HL-60 (cell line): ENCODE measurements at regions not wholly inside any gene's neighbourhood (a gene's known extent, or its start where the extent isn't known, plus 50 kb on each side); places are given as distances from the start of the nearest gene placed in this dataset.

Experiments
- GABPA ChIP-seq: IDR thresholded peaks from 2 replicates; pipeline ENCODE4 v1.6.1; 2012; ENCODE audit warnings: low read depth
- SPI1 ChIP-seq: IDR thresholded peaks from 2 replicates; pipeline ENCODE4 v1.6.1; 2012; ENCODE audit warnings: low read depth, mild to moderate bottlenecking, borderline replicate concordance
- TF ChIP-seq, protein P1 (sequence below): IDR thresholded peaks from one replicate; pipeline ENCODE4 v1.5.1; 2011; ENCODE audit warnings: low read length, control low read depth, inconsistent platforms; ENCODE audit not compliant: insufficient read depth
- TF ChIP-seq, protein P2 (sequence below): IDR thresholded peaks from 2 replicates; pipeline ENCODE4 v1.6.1; 2012; ENCODE audit warnings: low read depth; ENCODE audit not compliant: insufficient replicate concordance

DNA sequence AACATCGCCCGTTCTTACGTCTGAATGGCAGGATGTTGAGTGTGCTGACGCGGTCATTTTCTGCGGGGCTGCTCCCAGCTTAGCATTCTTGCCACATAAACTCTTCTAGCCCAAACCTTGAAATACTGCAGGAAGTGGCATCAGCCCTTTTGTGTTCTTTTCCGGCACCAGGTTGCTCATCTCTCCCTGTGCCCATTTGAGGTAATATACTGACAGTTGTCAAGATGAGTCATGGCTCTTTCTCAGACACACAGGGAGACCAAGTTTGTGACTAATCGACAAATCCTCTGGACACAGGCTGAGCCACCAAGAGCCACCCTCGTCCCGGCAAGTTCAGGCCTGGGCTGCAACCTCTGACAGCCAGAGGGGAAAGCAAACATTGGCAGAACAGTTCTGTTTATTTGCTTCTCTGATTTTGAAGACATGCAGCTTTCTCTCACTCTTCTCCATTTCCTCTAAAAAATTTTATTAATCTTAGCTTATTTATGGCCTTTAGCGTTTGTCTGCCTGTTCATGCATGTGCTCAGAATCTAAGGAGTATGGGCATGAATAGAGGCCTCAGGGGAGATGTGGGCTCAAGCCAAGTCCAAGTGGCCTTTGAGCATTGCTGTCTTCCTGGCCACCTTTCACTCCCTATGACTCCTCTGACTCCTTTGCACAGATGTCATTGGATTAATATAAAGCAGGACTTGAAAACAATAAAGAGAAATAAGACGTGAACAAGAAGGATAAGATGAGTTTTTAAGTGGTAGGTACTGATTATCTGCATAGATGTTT is 328.2 kb upstream of the JAG1 start:
- TF ChIP-seq, protein P1, sequence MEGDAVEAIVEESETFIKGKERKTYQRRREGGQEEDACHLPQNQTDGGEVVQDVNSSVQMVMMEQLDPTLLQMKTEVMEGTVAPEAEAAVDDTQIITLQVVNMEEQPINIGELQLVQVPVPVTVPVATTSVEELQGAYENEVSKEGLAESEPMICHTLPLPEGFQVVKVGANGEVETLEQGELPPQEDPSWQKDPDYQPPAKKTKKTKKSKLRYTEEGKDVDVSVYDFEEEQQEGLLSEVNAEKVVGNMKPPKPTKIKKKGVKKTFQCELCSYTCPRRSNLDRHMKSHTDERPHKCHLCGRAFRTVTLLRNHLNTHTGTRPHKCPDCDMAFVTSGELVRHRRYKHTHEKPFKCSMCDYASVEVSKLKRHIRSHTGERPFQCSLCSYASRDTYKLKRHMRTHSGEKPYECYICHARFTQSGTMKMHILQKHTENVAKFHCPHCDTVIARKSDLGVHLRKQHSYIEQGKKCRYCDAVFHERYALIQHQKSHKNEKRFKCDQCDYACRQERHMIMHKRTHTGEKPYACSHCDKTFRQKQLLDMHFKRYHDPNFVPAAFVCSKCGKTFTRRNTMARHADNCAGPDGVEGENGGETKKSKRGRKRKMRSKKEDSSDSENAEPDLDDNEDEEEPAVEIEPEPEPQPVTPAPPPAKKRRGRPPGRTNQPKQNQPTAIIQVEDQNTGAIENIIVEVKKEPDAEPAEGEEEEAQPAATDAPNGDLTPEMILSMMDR, result no peak
- TF ChIP-seq GABPA, result no peak
- TF ChIP-seq, protein P2, sequence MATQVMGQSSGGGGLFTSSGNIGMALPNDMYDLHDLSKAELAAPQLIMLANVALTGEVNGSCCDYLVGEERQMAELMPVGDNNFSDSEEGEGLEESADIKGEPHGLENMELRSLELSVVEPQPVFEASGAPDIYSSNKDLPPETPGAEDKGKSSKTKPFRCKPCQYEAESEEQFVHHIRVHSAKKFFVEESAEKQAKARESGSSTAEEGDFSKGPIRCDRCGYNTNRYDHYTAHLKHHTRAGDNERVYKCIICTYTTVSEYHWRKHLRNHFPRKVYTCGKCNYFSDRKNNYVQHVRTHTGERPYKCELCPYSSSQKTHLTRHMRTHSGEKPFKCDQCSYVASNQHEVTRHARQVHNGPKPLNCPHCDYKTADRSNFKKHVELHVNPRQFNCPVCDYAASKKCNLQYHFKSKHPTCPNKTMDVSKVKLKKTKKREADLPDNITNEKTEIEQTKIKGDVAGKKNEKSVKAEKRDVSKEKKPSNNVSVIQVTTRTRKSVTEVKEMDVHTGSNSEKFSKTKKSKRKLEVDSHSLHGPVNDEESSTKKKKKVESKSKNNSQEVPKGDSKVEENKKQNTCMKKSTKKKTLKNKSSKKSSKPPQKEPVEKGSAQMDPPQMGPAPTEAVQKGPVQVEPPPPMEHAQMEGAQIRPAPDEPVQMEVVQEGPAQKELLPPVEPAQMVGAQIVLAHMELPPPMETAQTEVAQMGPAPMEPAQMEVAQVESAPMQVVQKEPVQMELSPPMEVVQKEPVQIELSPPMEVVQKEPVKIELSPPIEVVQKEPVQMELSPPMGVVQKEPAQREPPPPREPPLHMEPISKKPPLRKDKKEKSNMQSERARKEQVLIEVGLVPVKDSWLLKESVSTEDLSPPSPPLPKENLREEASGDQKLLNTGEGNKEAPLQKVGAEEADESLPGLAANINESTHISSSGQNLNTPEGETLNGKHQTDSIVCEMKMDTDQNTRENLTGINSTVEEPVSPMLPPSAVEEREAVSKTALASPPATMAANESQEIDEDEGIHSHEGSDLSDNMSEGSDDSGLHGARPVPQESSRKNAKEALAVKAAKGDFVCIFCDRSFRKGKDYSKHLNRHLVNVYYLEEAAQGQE, result no peak
- TF ChIP-seq SPI1, result no peak
